Heart right ventricle (tissue), 16 donors: ENCODE measurements at regions not wholly inside any gene's neighbourhood (a gene's known extent, or its start where the extent isn't known, plus 50 kb on each side); places are given as distances from the start of the nearest gene placed in this dataset.
"Not testable (repeated sequence)": the region's sequence is repeated elsewhere in the genome, so short reads cannot be mapped to it uniquely, and the experiment has no call there.

Experiments used
- ATAC-seq, 8 donors: fragments of 200-7000 bp; cut with Tn5 transposase; one replicate each; pipeline ENCODE4 v1.9.1; 2020; ENCODE audit warnings: mild to moderate bottlenecking in 8 of 8, moderate library complexity in 8 of 8, moderate number of reproducible peaks in 1 of 8
- DNase-seq, 2 donors: peaks; one replicate each; pipeline ENCODE4 v3.0.0-alpha.2; 2020
- H3K27ac ChIP-seq, 10 donors: fragments of 200-600 bp; sonication (generic) in 2 of 10; one replicate each; pipeline versions ENCODE4 v1.5.0 to v1.8.0; 2020 to 2022; ENCODE audit warnings: mild to moderate bottlenecking in 3 of 10
- H3K27me3 ChIP-seq, 7 donors: fragments of 200-600 bp; one replicate each; pipeline ENCODE4 v1.8.0; 2021 to 2022; ENCODE audit warnings: mild to moderate bottlenecking in 2 of 7
- H3K36me3 ChIP-seq, 9 donors: fragments of 200-600 bp; sonication (generic) in 1 of 9; one replicate each; pipeline versions ENCODE4 v1.5.0 to v1.8.0; 2020 to 2022; ENCODE audit warnings: mild to moderate bottlenecking in 2 of 9
- H3K4me1 ChIP-seq, 9 donors: fragments of 200-600 bp; sonication (generic) in 1 of 9; one replicate each; pipeline versions ENCODE4 v1.5.0 to v1.8.0; 2020 to 2022; ENCODE audit warnings: mild to moderate bottlenecking in 4 of 9
- H3K4me3 ChIP-seq, 10 donors: fragments of 200-600 bp; sonication (generic) in 2 of 10; one replicate each; pipeline versions ENCODE4 v1.5.0 to v1.8.0; 2020 to 2022; ENCODE audit warnings: mild to moderate bottlenecking in 7 of 10, moderate library complexity in 2 of 10
- H3K9me3 ChIP-seq, 11 donors: fragments of 200-600 bp in 10 of 11; sonication (generic) in 2 of 11; one replicate each; pipeline versions ENCODE4 v1.5.0 to v1.8.0; 2013 to 2022; ENCODE audit warnings: mild to moderate bottlenecking in 2 of 11, control low read depth in 1 of 11, moderate library complexity in 1 of 11
- WGBS, 2 donors: extraction: QIAGEN DNeasy Blood & Tissue Kit; methylation state at CpG; one replicate each; pipeline ENCODE4 v1.1.7; 2013; ENCODE audit warnings: inconsistent platforms in 1 of 2; 5-methylcytosine and 5-hydroxymethylcytosine counted together
- intact Hi-C, 10 donors: fragments of 100-400 bp; cut with DNase I; formaldehyde crosslinking; loops; one replicate each; pipeline versions ENCODE4 v1.11.1 to v1.14.2; 2022
- TF ChIP-seq, protein P1 (sequence below), 9 donors: fragments of 200-600 bp; sonication (generic) in 2 of 9; IDR thresholded peaks; one replicate each; pipeline versions ENCODE4 v1.5.0 to v1.8.0; 2021 to 2022; ENCODE audit warnings: antibody characterized with exemption in 9 of 9, mild to moderate bottlenecking in 5 of 9, moderate library complexity in 1 of 9
- donor health status: Arrhythmogenic right ventricular cardiomyopathy.
- donor health status: ischemic (EF 13 %, LVEDD 7.1; RV severe dilation, severe dysfunction).
- donor health status: healthy with polysubstance abuse.
- donor health status: DM: no; HTN: yes; CAD: no.
- donor health status: DM: no; HTN: no; CAD: no.
- donor health status: ischemic (EF 25% LVEDD 6.9; RV normal size, moderate dysfunction).
- donor health status: ischemic (EF 25% LVEDD 5.7; RV mildly dilated, moderate dysfunction).
- donor health status: healthy.
- donor health status: DM: yes; HTN: yes; CAD: no.
- donor health status: Ischemic cardiomyopathy.
- donor health status: ischemic (EF 35%, LVEDD 5.7; RV mildly dilated, moderate dysfunction).
- donor health status: nonischemic (EF 11% LVEDD 7.7; RV severe dilation, severe dysfunction).
- donor health status: DM: yes; HTN: yes; CAD: no.
- donor health status: PGD.
- donor health status: ischemic (EF 29% LVEDD 5.4; RV normal size, mild dysfunction).
- donor health status: nonischemic (EF 23%, LVEDD 6.1; RV moderate dilation, normal function).

DNA sequence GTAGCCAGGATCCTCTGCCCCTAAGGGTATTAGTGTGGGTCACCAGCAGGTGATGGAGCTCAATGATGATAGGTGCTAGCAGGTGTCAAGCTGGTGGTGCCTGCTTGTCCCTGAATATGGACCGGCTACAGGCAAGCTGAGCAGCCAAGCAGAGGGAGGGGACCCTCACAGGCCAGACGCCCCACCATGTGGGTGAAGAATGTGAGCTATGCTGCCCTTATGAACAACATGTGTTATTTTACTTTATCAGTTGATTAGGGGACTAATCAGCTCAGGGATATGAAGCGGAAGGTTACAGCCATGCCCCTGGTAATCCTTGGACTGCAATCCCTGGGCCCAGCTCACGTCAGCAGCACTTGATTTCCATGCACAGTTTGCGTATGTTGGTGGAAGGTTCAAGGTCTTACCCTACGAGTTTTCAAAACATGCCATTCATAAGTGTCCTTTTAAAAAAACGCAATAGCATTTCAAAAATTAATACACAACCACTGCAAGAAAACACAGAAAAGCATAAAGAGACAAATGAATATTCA lies 106.0 kb downstream of the CDC7 start:
- no peaks in the 10 kb centered on the region for H3K27me3 ChIP-seq
- no peak for DNase-seq
- TF ChIP-seq, protein P1, sequence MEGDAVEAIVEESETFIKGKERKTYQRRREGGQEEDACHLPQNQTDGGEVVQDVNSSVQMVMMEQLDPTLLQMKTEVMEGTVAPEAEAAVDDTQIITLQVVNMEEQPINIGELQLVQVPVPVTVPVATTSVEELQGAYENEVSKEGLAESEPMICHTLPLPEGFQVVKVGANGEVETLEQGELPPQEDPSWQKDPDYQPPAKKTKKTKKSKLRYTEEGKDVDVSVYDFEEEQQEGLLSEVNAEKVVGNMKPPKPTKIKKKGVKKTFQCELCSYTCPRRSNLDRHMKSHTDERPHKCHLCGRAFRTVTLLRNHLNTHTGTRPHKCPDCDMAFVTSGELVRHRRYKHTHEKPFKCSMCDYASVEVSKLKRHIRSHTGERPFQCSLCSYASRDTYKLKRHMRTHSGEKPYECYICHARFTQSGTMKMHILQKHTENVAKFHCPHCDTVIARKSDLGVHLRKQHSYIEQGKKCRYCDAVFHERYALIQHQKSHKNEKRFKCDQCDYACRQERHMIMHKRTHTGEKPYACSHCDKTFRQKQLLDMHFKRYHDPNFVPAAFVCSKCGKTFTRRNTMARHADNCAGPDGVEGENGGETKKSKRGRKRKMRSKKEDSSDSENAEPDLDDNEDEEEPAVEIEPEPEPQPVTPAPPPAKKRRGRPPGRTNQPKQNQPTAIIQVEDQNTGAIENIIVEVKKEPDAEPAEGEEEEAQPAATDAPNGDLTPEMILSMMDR (IDR thresholded peaks at IDR 0.05), result no peak
- H3K9me3 ChIP-seq, result no peaks in the 10 kb centered on the region
- WGBS, 2 donors, result 66 to 69% methylated on average over 7 of the region's 7 CpGs
- peak in 1 of 8 donors; percentile 30 for ATAC-seq
- intact Hi-C loops, result no loop called here
- H3K4me3 ChIP-seq, result no peak overlapping the region
- peaks cover 0 to 20% (median 0%) of the 10 kb centered on the region in 9 donors for H3K4me1 ChIP-seq
- no peak overlapping the region for H3K27ac ChIP-seq
- H3K36me3 ChIP-seq, result no peaks in the 10 kb centered on the region

GRCh38 chr1:91607686-91608085 lies 107.0 kb downstream of the CDC7 start:
- H3K27me3 ChIP-seq, DNase-seq, H3K9me3 ChIP-seq, H3K4me3 ChIP-seq, H3K36me3 ChIP-seq, ATAC-seq, intact Hi-C loops, H3K27ac ChIP-seq: not testable (repeated sequence)
- WGBS, 2 donors, result 92 to 94% methylated on average over 3 of the region's 3 CpGs
- H3K4me1 ChIP-seq, result peaks cover 0 to 13% (median 0%) of the 10 kb centered on the region in 9 donors

GRCh38 chr1:91608876-91609275 lies 108.2 kb downstream of the CDC7 start:
- H3K36me3 ChIP-seq, result no peaks in the 10 kb centered on the region
- WGBS, 2 donors, result 83 to 86% methylated on average over 5 of the region's 5 CpGs
- intact Hi-C loops, result no loop called here
- no peak overlapping the region for H3K27ac ChIP-seq
- H3K9me3 ChIP-seq, result no peaks in the 10 kb centered on the region
- DNase-seq, result no peak
- peak in 1 of 8 donors; percentile 31 for ATAC-seq
- H3K4me3 ChIP-seq, result no peak overlapping the region
- H3K27me3 ChIP-seq, result no peaks in the 10 kb centered on the region
- H3K4me1 ChIP-seq, result peaks cover 0 to 13% (median 0%) of the 10 kb centered on the region in 9 donors
- TF ChIP-seq, protein P1 (IDR thresholded peaks at IDR 0.05), result no peak

DNA sequence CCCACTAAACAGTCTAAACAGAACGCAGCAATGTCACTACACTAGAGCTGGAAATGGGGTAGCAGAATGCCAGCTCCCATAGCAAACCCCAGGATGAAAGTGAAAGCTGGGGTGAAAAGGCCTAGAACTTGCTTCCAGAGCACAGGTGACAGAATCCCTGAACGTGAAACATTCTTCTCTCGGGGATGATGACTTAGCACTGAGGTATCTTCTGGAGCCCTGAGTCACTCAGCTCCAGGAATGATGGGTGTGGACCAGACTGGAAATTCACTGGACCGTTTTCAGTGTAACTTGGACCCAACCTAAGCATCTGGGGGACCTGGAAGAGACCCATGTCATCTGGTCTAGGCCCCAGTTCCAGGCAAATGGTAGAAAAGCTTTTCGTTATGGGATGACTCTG lies 108.9 kb downstream of the CDC7 start:
- intact Hi-C loops, result no loop called here

DNA sequence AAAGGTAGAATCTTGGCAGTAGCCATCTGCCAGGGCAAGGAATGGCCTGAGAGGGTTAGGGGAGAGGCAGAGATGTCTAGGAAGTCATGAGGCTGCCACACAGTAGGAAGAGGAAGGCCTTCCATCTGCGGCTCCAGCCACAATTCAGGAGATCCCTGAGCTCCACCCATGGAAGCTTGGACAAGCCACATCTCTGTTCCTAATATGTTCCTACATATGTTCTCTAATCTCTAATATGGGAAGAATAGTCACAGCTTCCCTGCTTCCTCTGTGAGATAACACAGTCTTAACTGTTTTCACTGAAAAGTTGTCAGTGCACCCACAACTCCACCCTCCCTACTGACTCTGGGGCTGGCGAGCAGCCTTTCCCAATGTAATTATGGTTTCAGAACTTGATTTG lies 109.5 kb downstream of the CDC7 start:
- intact Hi-C loops, result no loop called here
- ATAC-seq (no peak), DNase-seq (no peak)
- Histone ChIP-seq H3K9me3 (no peaks in the 10 kb centered on the region), H3K4me1 (peaks cover 0 to 5% (median 0%) of the 10 kb centered on the region in 9 donors), H3K27me3 (no peaks in the 10 kb centered on the region), H3K36me3 (no peaks in the 10 kb centered on the region), H3K27ac (no peak overlapping the region), H3K4me3 (no peak overlapping the region)
- WGBS, 2 donors, result 80 to 90% methylated on average over 2 of the region's 2 CpGs
- TF ChIP-seq, protein P1 (IDR thresholded peaks at IDR 0.05), result no peak

More for the DNA sequence above, 108.9 kb downstream of the CDC7 start:
- H3K4me3 ChIP-seq, result no peak overlapping the region
- 93 to 94% methylated on average over 5 of the region's 5 CpGs for WGBS, 2 donors
- ATAC-seq (peak in 1 of 8 donors; percentile 41), DNase-seq (no peak)
- no peak overlapping the region for H3K27ac ChIP-seq
- TF ChIP-seq, protein P1 (IDR thresholded peaks at IDR 0.05), result no peak
- H3K36me3 ChIP-seq, result no peaks in the 10 kb centered on the region
- no peaks in the 10 kb centered on the region for H3K9me3 ChIP-seq
- no peaks in the 10 kb centered on the region for H3K27me3 ChIP-seq
- peaks cover 0 to 10% (median 0%) of the 10 kb centered on the region in 9 donors for H3K4me1 ChIP-seq
